Spleen (tissue), 11 donors: ENCODE measurements at regions not wholly inside any gene's neighbourhood (a gene's known extent, or its start where the extent isn't known, plus 50 kb on each side); places are given as distances from the start of the nearest gene placed in this dataset.

ENCODE experiments used
- DNase-seq: peaks from one replicate; pipeline ENCODE4 v3.0.0-alpha.2; 2020
- H3K27ac ChIP-seq, 8 donors: fragments of 200-600 bp; sonication (generic) in 7 of 8; 1 replicate in 4 of 8; 2 replicates in 4 of 8; pipeline versions ENCODE4 v1.5.0 to v1.8.0; 2016 to 2021; ENCODE audit warnings: inconsistent platforms in 4 of 8, mild to moderate bottlenecking in 4 of 8, moderate library complexity in 1 of 8
- H3K27me3 ChIP-seq, 7 donors: fragments of 200-600 bp; sonication (generic) in 6 of 7; replicated peaks in 1 of 7; 1 replicate in 4 of 7; 2 replicates in 3 of 7; pipeline versions ENCODE4 v1.5.0 to v1.8.0; 2016 to 2021; ENCODE audit warnings: inconsistent platforms in 3 of 7, mild to moderate bottlenecking in 1 of 7
- H3K36me3 ChIP-seq, 6 donors: fragments of 200-600 bp; sonication (generic) in 5 of 6; 1 replicate in 4 of 6; 2 replicates in 2 of 6; pipeline versions ENCODE4 v1.5.0 to v1.8.0; 2016 to 2021; ENCODE audit warnings: inconsistent platforms in 2 of 6
- H3K4me1 ChIP-seq, 6 donors: fragments of 200-600 bp; sonication (generic) in 5 of 6; 1 replicate in 3 of 6; 2 replicates in 3 of 6; pipeline versions ENCODE4 v1.5.0 to v1.8.0; 2016 to 2021; ENCODE audit warnings: inconsistent platforms in 3 of 6
- H3K4me3 ChIP-seq, 8 donors: fragments of 200-600 bp; sonication (generic) in 7 of 8; 1 replicate in 4 of 8; 2 replicates in 4 of 8; pipeline versions ENCODE4 v1.5.0 to v1.8.0; 2016 to 2021; ENCODE audit warnings: inconsistent platforms in 4 of 8, mild to moderate bottlenecking in 4 of 8, moderate library complexity in 2 of 8
- H3K9me3 ChIP-seq, 8 donors: fragments of 200-600 bp; sonication (generic) in 7 of 8; 1 replicate in 4 of 8; 2 replicates in 4 of 8; pipeline versions ENCODE4 v1.5.0 to v1.8.0; 2016 to 2021; ENCODE audit warnings: inconsistent platforms in 4 of 8
- POLR2A ChIP-seq, 3 donors: fragments of 450-650 bp; IDR thresholded peaks; one replicate each; pipeline ENCODE4 v1.5.1; 2017; ENCODE audit warnings: antibody characterized with exemption in 3 of 3, mild to moderate bottlenecking in 1 of 3
- POLR2AphosphoS5 ChIP-seq, 3 donors: sonication (generic); formaldehyde crosslinking; IDR thresholded peaks; one replicate each; pipeline ENCODE4 v1.5.1; 2017; ENCODE audit warnings: antibody characterized with exemption in 3 of 3
- WGBS, 5 donors: extraction: QIAGEN DNeasy Blood & Tissue Kit in 3 of 5; methylation state at CpG; one replicate each; pipeline versions ENCODE4 v1.1.5 to v1.1.7; 2013 to 2018; 5-methylcytosine and 5-hydroxymethylcytosine counted together
- intact Hi-C: fragments of 100-400 bp; cut with DNase I; formaldehyde crosslinking; loops from one replicate; pipeline ENCODE4 v1.15.0; 2023; ENCODE audit warnings: low total_unique reads
- TF ChIP-seq, protein P1 (sequence below), 11 experiments: fragments of 200-600 bp in 7 of 11; fragments of 450-650 bp in 4 of 11; sonication (generic) in 4 of 11; IDR thresholded peaks in 8 of 11; conservative IDR thresholded peaks in 3 of 11; 1 replicate in 7 of 11; 2 replicates in 4 of 11; pipeline versions ENCODE4 v1.4.0 to v1.8.0; 2016 to 2021; ENCODE audit warnings: antibody characterized with exemption in 11 of 11, inconsistent platforms in 4 of 11, mild to moderate bottlenecking in 1 of 11
- donor health status: healthy with polysubstance abuse.
- donor health status: DM: no; HTN: no; CAD: no; lungs with moderate emphysema.
- donor health status: DM: no; HTN: no; CAD: no.
- donor health status: Bipolar disorder and iron deficiency.
- donor health status: healthy.
- donor health status: DM: no; HTN: no; CAD: no.
- donor health status: DM: yes; HTN: yes; CAD: no.

DNA sequence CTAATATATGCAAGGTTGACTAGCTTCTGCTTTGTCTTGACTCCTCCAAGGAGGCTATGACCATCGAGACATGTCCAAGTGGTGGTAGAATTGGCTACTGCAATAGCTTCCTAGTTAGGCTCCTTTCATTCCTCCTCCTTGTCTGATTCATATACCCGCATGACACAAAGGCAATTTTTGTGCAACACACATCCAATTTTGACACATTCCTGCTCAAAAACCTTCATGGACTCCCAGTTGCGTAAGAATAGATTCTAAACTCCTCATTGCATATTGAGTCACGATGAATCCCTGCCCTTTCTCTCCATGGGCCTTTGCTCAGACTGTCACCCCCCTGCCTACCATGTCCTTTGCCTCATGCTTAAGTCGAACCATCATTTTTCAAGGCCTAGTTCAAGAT lies 344.5 kb downstream of the ACTL7B start:
- WGBS, 5 donors: 88 to 95% (median 90%) methylated on average over 5 of the region's 5 CpGs
- H3K27ac ChIP-seq: no peak overlapping the region
- intact Hi-C loops: no loop called here
- no peaks in the 10 kb centered on the region for H3K27me3 ChIP-seq
- H3K9me3 ChIP-seq: peaks cover 0 to 5% (median 4%) of the 10 kb centered on the region in 8 donors
- DNase-seq: no peak
- no peaks in the 10 kb centered on the region for H3K4me1 ChIP-seq
- no peak for TF ChIP-seq POLR2AphosphoS5 (IDR thresholded peaks at IDR 0.05)
- no peaks in the 10 kb centered on the region for H3K36me3 ChIP-seq
- H3K4me3 ChIP-seq: no peak overlapping the region

DNA sequence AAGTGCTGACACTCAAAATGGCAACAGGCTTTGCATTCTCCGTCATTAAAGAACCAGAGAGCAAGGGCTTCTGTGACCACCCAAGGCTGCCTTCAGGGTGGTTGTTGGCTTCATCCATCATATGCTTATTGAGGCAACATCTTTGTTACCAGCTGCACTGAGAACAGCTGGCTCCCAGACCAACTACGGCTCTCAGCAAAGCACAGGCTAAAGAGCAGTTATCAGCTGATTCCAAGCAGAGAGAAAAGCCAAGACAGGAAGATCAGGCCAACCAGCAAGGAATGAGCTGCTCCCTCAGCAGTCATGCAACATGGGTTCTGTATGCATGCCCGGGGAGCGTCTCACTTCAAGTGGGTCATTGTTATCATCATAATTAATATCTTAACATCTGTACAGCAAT lies 358.9 kb downstream of the ACTL7B start:
- intact Hi-C loops: no loop called here
- WGBS, 5 donors: 84 to 96% (median 94%) methylated on average over 4 of the region's 4 CpGs
- TF ChIP-seq POLR2A (IDR thresholded peaks at IDR 0.05): no peak
- no peak for TF ChIP-seq POLR2AphosphoS5 (IDR thresholded peaks at IDR 0.05)
- TF ChIP-seq, protein P1, sequence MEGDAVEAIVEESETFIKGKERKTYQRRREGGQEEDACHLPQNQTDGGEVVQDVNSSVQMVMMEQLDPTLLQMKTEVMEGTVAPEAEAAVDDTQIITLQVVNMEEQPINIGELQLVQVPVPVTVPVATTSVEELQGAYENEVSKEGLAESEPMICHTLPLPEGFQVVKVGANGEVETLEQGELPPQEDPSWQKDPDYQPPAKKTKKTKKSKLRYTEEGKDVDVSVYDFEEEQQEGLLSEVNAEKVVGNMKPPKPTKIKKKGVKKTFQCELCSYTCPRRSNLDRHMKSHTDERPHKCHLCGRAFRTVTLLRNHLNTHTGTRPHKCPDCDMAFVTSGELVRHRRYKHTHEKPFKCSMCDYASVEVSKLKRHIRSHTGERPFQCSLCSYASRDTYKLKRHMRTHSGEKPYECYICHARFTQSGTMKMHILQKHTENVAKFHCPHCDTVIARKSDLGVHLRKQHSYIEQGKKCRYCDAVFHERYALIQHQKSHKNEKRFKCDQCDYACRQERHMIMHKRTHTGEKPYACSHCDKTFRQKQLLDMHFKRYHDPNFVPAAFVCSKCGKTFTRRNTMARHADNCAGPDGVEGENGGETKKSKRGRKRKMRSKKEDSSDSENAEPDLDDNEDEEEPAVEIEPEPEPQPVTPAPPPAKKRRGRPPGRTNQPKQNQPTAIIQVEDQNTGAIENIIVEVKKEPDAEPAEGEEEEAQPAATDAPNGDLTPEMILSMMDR (IDR thresholded peaks at IDR 0.05 in 8 of 11, conservative IDR thresholded peaks at IDR 0.05 in 3 of 11): no peak
- Histone ChIP-seq H3K27me3 (no peaks in the 10 kb centered on the region), H3K9me3 (peaks cover 0 to 17% (median 11%) of the 10 kb centered on the region in 8 donors), H3K4me3 (no peak overlapping the region), H3K36me3 (no peaks in the 10 kb centered on the region), H3K27ac (no peak overlapping the region), H3K4me1 (no peaks in the 10 kb centered on the region)
- DNase-seq: no peak

DNA sequence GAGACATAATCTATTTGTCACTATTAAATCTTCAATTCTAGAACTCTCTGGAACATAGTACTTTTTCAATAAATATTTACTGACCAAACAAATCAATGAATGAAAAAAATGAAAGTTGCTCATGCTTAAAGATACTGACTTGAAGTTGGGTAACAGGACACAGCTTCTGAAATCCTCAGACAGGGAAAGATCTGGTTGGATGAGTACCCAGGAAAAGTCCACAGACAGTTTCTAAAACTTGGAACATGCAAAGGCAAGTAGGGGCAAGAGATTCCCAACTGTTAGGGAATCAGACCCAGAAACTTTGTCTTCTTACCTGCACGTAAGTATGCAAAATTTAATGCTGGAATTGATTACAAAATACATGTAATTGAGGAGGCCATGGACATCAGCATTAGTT lies 366.2 kb downstream of the ACTL7B start:
- H3K4me1 ChIP-seq: no peaks in the 10 kb centered on the region
- WGBS, 5 donors: 90 to 100% (median 93%) methylated on average over 1 of the region's 1 CpG
- H3K27ac ChIP-seq: no peak overlapping the region
- no peaks in the 10 kb centered on the region for H3K36me3 ChIP-seq
- peaks cover 0 to 4% (median 0%) of the 10 kb centered on the region in 8 donors for H3K9me3 ChIP-seq
- H3K4me3 ChIP-seq: no peak overlapping the region
- DNase-seq: no peak
- no peaks in the 10 kb centered on the region for H3K27me3 ChIP-seq
- TF ChIP-seq, protein P1 (IDR thresholded peaks at IDR 0.05 in 8 of 11, conservative IDR thresholded peaks at IDR 0.05 in 3 of 11): no peak
- TF ChIP-seq POLR2AphosphoS5 (IDR thresholded peaks at IDR 0.05): no peak
- TF ChIP-seq POLR2A (IDR thresholded peaks at IDR 0.05): no peak
- intact Hi-C loops: no loop called here

DNA sequence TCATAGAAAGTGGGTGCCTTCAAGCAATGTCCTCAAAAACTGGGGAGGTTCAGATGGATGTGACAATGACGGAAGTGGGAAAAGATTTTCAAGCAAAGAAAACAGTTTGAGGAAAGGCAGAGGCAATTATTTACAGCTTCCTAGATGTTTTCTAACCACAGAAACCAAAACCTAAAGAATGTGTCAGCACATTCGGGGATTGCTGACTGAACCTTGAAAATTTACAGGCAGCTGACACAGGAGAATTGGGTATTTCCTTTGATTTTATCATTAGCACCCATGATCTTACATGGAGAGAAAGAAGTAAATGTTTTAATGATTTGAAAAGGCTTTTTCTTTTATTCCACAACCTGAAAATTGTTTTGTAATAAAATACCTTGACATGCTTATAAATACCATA lies 369.0 kb downstream of the ACTL7B start:
- no peak overlapping the region for H3K27ac ChIP-seq
- intact Hi-C loops: no loop called here
- H3K4me3 ChIP-seq: no peak overlapping the region
- TF ChIP-seq POLR2A (IDR thresholded peaks at IDR 0.05): no peak
- TF ChIP-seq POLR2AphosphoS5 (IDR thresholded peaks at IDR 0.05): no peak
- TF ChIP-seq, protein P1 (IDR thresholded peaks at IDR 0.05 in 8 of 11, conservative IDR thresholded peaks at IDR 0.05 in 3 of 11): no peak
- WGBS, 5 donors: 9 to 32% (median 14%) methylated on average over 2 of the region's 2 CpGs
- no peaks in the 10 kb centered on the region for H3K36me3 ChIP-seq
- no peak for DNase-seq
- no peaks in the 10 kb centered on the region for H3K27me3 ChIP-seq
- no peaks in the 10 kb centered on the region for H3K4me1 ChIP-seq
- peaks cover 0 to 4% (median 0%) of the 10 kb centered on the region in 8 donors for H3K9me3 ChIP-seq

DNA sequence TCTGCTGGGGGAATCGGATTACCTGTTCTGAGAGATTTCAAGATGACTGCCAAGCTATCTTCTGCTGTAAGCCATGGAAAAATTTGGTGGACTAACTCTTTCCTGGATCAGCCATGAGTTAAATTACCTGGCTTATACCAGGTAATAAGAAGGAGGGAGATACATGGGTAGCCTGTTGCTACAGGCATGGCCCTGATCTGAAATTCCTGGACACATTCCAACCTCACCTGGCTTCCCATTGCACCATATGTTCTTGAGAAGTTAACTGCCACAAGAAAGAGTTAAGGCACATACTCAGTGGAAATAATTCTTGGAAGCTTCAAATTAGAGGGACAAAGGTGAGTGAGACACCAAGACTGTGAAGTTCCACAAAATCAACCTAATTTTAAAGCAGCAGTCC lies 371.3 kb downstream of the ACTL7B start:
- intact Hi-C loops: no loop called here
- TF ChIP-seq, protein P1 (IDR thresholded peaks at IDR 0.05 in 8 of 11, conservative IDR thresholded peaks at IDR 0.05 in 3 of 11): no peak
- TF ChIP-seq POLR2AphosphoS5 (IDR thresholded peaks at IDR 0.05): no peak
- no peak for TF ChIP-seq POLR2A (IDR thresholded peaks at IDR 0.05)
- no peaks in the 10 kb centered on the region for H3K36me3 ChIP-seq
- H3K9me3 ChIP-seq: peaks cover 0 to 4% (median 0%) of the 10 kb centered on the region in 8 donors
- no peak for DNase-seq
- WGBS, 5 donors: 90 to 100% (median 93%) methylated on average over 1 of the region's 1 CpG
- H3K27me3 ChIP-seq: no peaks in the 10 kb centered on the region
- no peak overlapping the region for H3K4me3 ChIP-seq
- no peak overlapping the region for H3K27ac ChIP-seq
- no peaks in the 10 kb centered on the region for H3K4me1 ChIP-seq
